T47D (cell line): ENCODE measurements at regions not wholly inside any gene's neighbourhood (a gene's known extent, or its start where the extent isn't known, plus 50 kb on each side); places are given as distances from the start of the nearest gene placed in this dataset.
"Not testable (repeated sequence)": the region's sequence is repeated elsewhere in the genome, so short reads cannot be mapped to it uniquely, and the experiment has no call there.

ENCODE experiments used
- DNase-seq, 2 experiments: peaks; one replicate each; pipeline versions ENCODE4 v3.0.0 to v3.0.0-alpha.2; 2011 to 2012; ENCODE audit warnings: low read depth in 1 of 2, low spot score in 1 of 2
- JUND ChIP-seq: IDR thresholded peaks from 2 replicates; pipeline ENCODE4 v1.6.1; 2012; ENCODE audit warnings: low read depth
- in situ Hi-C: cut with HindIII; loops from 2 replicates; pipeline ENCODE4 v1.10.0; 2016; ENCODE audit warnings: low sequenced_read_pairs, low pct_unique_long_range_greater_than_20kb

DNA sequence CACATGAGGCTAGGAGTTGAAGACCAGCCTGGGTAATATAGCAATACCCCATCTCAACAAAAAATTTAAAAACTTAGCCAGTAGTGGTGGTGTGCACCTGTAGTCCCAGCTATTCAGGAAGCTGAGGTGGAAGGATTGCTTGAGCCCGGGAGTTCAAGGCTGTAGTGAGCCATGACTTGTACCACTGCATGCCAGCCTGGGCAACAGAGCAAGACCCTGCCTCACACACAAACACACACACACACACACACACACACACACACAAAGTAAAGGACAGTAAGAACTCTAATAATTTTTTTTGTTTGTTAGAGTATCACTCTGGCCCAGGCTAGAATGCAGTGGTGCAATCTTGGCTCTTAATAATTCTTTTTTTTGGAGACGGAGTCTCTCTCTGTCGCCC is 138.0 kb upstream of the SOD1 start:
- no peak for TF ChIP-seq JUND
- in situ Hi-C loops: no loop called here
- no peak for DNase-seq

DNA sequence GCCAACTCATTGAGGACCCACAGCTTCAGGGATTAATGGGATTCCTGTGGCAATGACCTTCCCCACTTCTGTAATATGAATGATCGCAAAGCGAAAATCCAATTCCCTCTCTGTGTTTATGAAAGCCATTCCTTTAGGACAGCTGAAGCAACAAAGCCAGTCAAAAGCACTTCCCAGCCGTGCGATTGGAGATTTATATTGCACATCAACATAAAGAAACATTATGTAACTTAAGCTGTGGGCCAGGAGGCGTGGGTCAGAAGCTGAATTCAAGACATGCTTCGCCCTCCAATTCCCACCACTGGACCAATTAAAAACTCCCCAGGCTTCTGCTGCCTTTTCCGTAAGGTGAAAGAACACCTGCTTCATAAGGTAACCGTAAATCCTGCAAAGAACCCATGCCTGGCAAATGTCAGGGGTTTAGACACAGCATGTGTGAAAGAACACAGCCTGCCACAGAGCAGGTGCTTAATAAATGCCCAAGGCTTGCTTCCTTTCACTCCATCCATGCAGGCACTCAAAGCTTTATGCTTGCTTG is 138.9 kb upstream of the SOD1 start:
- no peak for DNase-seq

GRCh38 chr21:31518580-31518979 is 140.9 kb upstream of the SOD1 start:
- DNase-seq: no peak
- in situ Hi-C loops: no loop called here
- TF ChIP-seq JUND: no peak

More for the DNA sequence above, 138.9 kb upstream of the SOD1 start:
- in situ Hi-C loops: no loop called here
- no peak for TF ChIP-seq JUND

DNA sequence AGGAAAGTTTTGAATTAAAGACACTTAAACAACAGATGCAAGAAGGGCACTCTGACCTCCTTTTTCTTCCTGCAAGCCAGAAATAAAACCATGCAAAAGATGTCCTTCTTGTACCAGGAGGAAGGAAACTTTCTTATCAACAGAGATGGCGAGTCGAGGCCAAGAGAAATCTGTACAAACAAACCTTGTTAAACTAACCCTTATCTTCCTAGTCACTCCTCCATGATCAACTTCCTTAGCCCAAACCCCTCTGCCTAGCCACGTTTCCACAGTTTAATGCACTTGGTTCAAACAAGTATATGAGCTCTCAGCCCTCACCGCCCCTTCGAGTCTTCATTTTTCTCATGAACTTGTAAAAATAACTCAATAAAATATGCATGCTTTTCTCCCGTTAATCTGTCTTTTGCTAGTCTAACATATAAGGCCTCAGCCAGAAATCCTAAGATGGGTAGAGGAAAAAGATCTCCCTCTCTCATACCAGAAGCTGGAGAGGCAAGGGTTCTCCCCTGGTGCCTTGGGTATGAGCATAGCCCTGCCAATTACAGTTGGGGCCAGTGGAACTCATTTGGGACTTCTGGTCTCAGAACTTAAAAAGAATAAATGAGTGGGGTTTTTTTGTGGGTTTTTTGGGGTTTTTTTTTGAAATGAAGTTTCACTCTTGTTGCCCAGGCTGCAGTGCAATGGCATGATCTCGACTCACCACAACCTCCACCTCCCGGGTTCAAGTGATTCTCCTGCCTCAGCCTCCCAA is 141.7 kb upstream of the SOD1 start:
- DNase-seq: no peak

DNA sequence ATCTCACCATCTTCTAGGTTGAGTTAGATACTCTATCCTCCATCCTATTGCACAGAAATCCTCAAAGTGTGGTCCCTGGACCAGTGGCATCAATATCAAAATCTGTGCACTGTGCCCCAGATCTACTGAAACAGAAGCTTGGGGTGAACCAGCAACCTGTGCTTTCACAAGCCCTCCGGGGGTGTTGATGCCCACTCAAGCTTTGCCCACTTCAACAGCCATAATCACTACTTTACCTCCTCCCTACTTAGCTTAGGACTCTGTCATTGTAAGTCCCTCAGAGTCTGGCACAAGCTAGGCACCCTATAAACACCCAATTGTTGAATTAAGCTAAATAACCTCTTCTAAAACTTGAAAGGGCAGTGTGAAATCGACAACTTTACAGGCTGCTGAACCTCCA is 144.2 kb upstream of the SOD1 start:
- TF ChIP-seq JUND: no peak
- no peak for DNase-seq
- in situ Hi-C loops: no loop called here

More for the DNA sequence above, 141.7 kb upstream of the SOD1 start:
- in situ Hi-C loops: no loop called here
- no peak for TF ChIP-seq JUND

GRCh38 chr21:31514598-31514997 is 144.9 kb upstream of the SOD1 start:
- DNase-seq: no peak
- in situ Hi-C loops: no loop called here
- no peak for TF ChIP-seq JUND

- in situ Hi-C loops, DNase-seq: not testable (repeated sequence)
Observed at GRCh38 chr21:31513541-31513940, 146.0 kb upstream of the SOD1 start.

- in situ Hi-C loops: not testable (repeated sequence)
Observed at GRCh38 chr21:31511999-31512398, 147.5 kb upstream of the SOD1 start.

GRCh38 chr21:31511258-31511657 is 148.2 kb upstream of the SOD1 start:
- no peak for DNase-seq
- TF ChIP-seq JUND: no peak
- in situ Hi-C loops: no loop called here

More at GRCh38 chr21:31511999-31512398, 147.5 kb upstream of the SOD1 start:
- DNase-seq: not testable (repeated sequence)

DNA sequence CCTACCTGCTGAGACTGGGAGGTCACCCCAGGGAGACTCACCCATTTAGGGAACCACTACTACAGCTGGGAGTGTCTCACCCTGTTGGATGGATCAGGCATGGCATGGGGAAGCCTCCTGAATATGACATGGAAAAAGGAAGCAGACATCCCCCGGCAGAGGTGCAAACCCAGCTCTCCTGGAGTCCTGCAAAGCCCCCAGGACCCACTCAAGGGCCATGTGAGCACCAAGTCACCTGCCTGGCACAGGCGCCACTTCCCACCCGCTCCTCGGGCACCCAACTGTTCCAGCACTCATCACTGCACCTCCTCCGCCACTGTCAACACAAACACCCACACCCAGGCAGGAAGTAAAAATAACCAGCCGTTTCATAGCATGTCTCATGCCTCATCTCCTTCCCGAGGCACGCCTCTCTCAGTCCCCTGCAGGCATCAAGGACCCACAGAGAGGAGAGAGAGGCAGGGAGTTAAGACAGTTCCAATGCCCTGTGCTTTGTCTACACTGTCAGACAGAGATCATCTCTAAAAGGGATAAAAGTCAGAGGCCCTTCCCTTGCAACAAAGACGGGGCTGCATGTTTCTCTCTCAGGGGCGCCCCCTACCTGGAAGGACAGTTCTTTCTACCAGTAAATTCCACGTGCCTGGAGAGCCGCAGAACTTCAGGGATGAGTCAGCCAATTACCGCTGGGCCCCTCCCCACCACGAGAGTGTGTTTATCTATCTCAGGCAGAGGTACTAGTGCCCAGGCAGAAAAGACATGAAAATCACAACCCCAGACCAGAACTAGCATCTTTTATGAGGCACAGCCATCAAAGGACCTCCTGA is 150.1 kb upstream of the SOD1 start:
- peak in 1 of 2 experiments; percentile 57 for DNase-seq
- TF ChIP-seq JUND: no peak
- in situ Hi-C loops: no loop called here

- no peak for TF ChIP-seq JUND
- DNase-seq: no peak
- in situ Hi-C loops: no loop called here
Observed at GRCh38 chr21:31505975-31506374, 153.5 kb upstream of the SOD1 start.

- in situ Hi-C loops: no loop called here
- no peak for DNase-seq
Observed at GRCh38 chr21:31503939-31504338, 155.6 kb upstream of the SOD1 start.

GRCh38 chr21:31503467-31503866 is 156.0 kb upstream of the SOD1 start:
- in situ Hi-C loops: no loop called here
- no peak for TF ChIP-seq JUND

More at GRCh38 chr21:31503939-31504338, 155.6 kb upstream of the SOD1 start:
- no peak for TF ChIP-seq JUND

More at GRCh38 chr21:31503467-31503866, 156.0 kb upstream of the SOD1 start:
- no peak for DNase-seq
